ENCODE measurements at regions not wholly inside any gene's neighbourhood (a gene's known extent, or its start where the extent isn't known, plus 50 kb on each side); places are given as distances from the start of the nearest gene placed in this dataset.

GRCh38 chr10:83691791-83692596, 447.3 kb upstream of the GHITM start:
- TF ChIP-seq CTCF (IDR thresholded peaks at IDR 0.05) (no peak), POLR2A (IDR thresholded peaks at IDR 0.05) (no peak)
